HCT116 (cell line): ENCODE measurements at regions not wholly inside any gene's neighbourhood (a gene's known extent, or its start where the extent isn't known, plus 50 kb on each side); places are given as distances from the start of the nearest gene placed in this dataset.

Experiments
- ATAC-seq: fragments of 200-7000 bp; cut with Tn5 transposase; 2 replicates; pipeline ENCODE4 v1.9.1; 2020; ENCODE audit warnings: mild to moderate bottlenecking, moderate library complexity
- BruUV-seq: library from RNA; stranded (reverse); fragments of 400-500 nt; replicated peaks from 2 replicates; lab custom pipeline; 2021; lab: Mats Ljungman, UMichigan
- CTCF ChIA-PET: fragments of 300-600 bp; sonication (Branson Sonifier 250); formaldehyde crosslinking; loops from one replicate; lab custom pipeline; 2021; ENCODE audit warnings: antibody characterized with exemption; lab: Charles Lee
- POLR2A ChIA-PET: fragments of 300-600, 350-600 bp; sonication (Branson Sonifier 250); formaldehyde crosslinking; loops from one replicate; lab custom pipeline; 2021; ENCODE audit warnings: antibody characterized with exemption; lab: Charles Lee
- RAD21 ChIA-PET, 2 experiments: fragments of 300-600 bp; sonication (Branson Sonifier 250); formaldehyde crosslinking; loops; one replicate each; lab custom pipeline; 2023; ENCODE audit warnings: low total read pairs in 2 of 2; ENCODE audit not compliant: uncharacterized antibody in 2 of 2, unreplicated experiment in 2 of 2, low non-redundant PET in 1 of 2; lab: Charles Lee
- DNase-seq: peaks from one replicate; pipeline ENCODE4 v3.0.0-alpha.2; 2010; ENCODE audit warnings: low read depth, low spot score
- H2AFZ ChIP-seq: fragments of 200-600 bp; shearing (Covaris generic), sonication (generic); 2 replicates; pipeline ENCODE4 v1.6.1; 2017; ENCODE audit warnings: low read depth, mixed run types, mixed read lengths, antibody characterized with exemption, low read length; ENCODE audit not compliant: poor library complexity, severe bottlenecking
- H3K27ac ChIP-seq: 2 replicates; pipeline ENCODE4 v1.5.1; 2012; ENCODE audit warnings: low read depth, low read length
- H3K27me3 ChIP-seq: fragments of 200-600 bp; sonication (generic); 2 replicates; pipeline ENCODE4 v1.6.1; 2016; ENCODE audit warnings: mixed run types, low read length, mixed read lengths; ENCODE audit not compliant: insufficient read depth
- H3K36me3 ChIP-seq, 2 experiments: fragments of 200-500 bp in 1 of 2; fragments of 200-600 bp in 1 of 2; sonication (Bioruptor generic) in 1 of 2; sonication (generic) in 1 of 2; 2 replicates each; pipeline versions ENCODE4 v1.5.1 to v1.6.1; 2014 to 2016; ENCODE audit warnings: low read length in 2 of 2, inconsistent platforms in 1 of 2, mixed read lengths in 1 of 2, mixed run types in 1 of 2; ENCODE audit not compliant: insufficient read depth in 2 of 2, control insufficient read depth in 1 of 2
- H3K4me1 ChIP-seq, 2 experiments: fragments of 200-600 bp in 1 of 2; sonication (generic) in 1 of 2; 2 replicates each; pipeline versions ENCODE4 v1.5.1 to v1.6.1; 2012 to 2017; ENCODE audit warnings: low read length in 2 of 2, inconsistent platforms in 1 of 2, mild to moderate bottlenecking in 1 of 2, mixed read lengths in 1 of 2, mixed run types in 1 of 2, moderate library complexity in 1 of 2; ENCODE audit not compliant: insufficient read depth in 2 of 2, control insufficient read depth in 1 of 2
- H3K4me2 ChIP-seq: fragments of 200-600 bp; sonication (generic); 2 replicates; pipeline ENCODE4 v1.6.1; 2017; ENCODE audit warnings: mixed run types, low read length, mixed read lengths
- H3K4me3 ChIP-seq, 2 experiments: fragments of 200-600 bp in 1 of 2; sonication (generic) in 1 of 2; replicated peaks in 1 of 2; 2 replicates each; pipeline ENCODE4 v1.5.1; 2011 to 2016; ENCODE audit warnings: low read length in 2 of 2, control low read depth in 1 of 2, low read depth in 1 of 2, mild to moderate bottlenecking in 1 of 2, mixed read lengths in 1 of 2, mixed run types in 1 of 2
- H3K79me2 ChIP-seq: fragments of 200-600 bp; sonication (generic); 2 replicates; pipeline ENCODE4 v1.6.1; 2017; ENCODE audit warnings: mild to moderate bottlenecking, mixed run types, low read length, moderate library complexity, mixed read lengths; ENCODE audit not compliant: insufficient read depth
- H3K9ac ChIP-seq: fragments of 200-600 bp; sonication (generic); 2 replicates; pipeline ENCODE4 v1.6.1; 2016; ENCODE audit warnings: low read length, mixed read lengths
- H3K9me2 ChIP-seq: fragments of 200-600 bp; sonication (generic), shearing (Covaris generic); 2 replicates; pipeline ENCODE4 v1.6.1; 2017; ENCODE audit warnings: mixed run types, mild to moderate bottlenecking, moderate library complexity; ENCODE audit not compliant: insufficient read depth
- H3K9me3 ChIP-seq, 2 experiments: fragments of 200-500 bp in 1 of 2; fragments of 200-600 bp in 1 of 2; sonication (Bioruptor generic) in 1 of 2; sonication (generic) in 1 of 2; 2 replicates each; pipeline ENCODE4 v1.6.1; 2014 to 2017; ENCODE audit warnings: low read length in 2 of 2, mixed read lengths in 2 of 2, inconsistent platforms in 1 of 2, low read depth in 1 of 2, mild to moderate bottlenecking in 1 of 2, mixed run types in 1 of 2, moderate library complexity in 1 of 2; ENCODE audit not compliant: control insufficient read depth in 1 of 2, insufficient read depth in 1 of 2
- H4K20me1 ChIP-seq: fragments of 200-600 bp; sonication (generic), shearing (Covaris generic); 2 replicates; pipeline ENCODE4 v1.6.1; 2017; ENCODE audit warnings: mixed run types, mild to moderate bottlenecking, moderate library complexity; ENCODE audit not compliant: insufficient read depth
- EZH2 ChIP-seq: fragments of 200-600 bp; sonication (generic); IDR thresholded peaks from 2 replicates; pipeline ENCODE4 v1.6.1; 2017; ENCODE audit warnings: antibody characterized with exemption, mixed run types
- FOSL1 ChIP-seq: IDR thresholded peaks from 2 replicates; pipeline ENCODE4 v1.6.1; 2012; ENCODE audit warnings: low read depth
- JUND ChIP-seq: IDR thresholded peaks from 2 replicates; pipeline ENCODE4 v1.6.1; 2012
- SIN3A ChIP-seq: IDR thresholded peaks from 2 replicates; pipeline ENCODE4 v1.6.1; 2012; ENCODE audit warnings: low read depth
- SP1 ChIP-seq: IDR thresholded peaks from 2 replicates; pipeline ENCODE4 v1.6.1; 2012; ENCODE audit warnings: low read depth
- TCF7L2 ChIP-seq: IDR thresholded peaks from 2 replicates; pipeline ENCODE4 v1.7.0; 2011; ENCODE audit warnings: borderline replicate concordance, inconsistent platforms; ENCODE audit not compliant: insufficient read depth, insufficient read length; ENCODE audit errors: extremely low read depth
- intact Hi-C: fragments of 100-400 bp; cut with micrococcal nuclease; formaldehyde crosslinking; loops from 2 replicates; pipeline ENCODE4 v1.10.0; 2022

DNA sequence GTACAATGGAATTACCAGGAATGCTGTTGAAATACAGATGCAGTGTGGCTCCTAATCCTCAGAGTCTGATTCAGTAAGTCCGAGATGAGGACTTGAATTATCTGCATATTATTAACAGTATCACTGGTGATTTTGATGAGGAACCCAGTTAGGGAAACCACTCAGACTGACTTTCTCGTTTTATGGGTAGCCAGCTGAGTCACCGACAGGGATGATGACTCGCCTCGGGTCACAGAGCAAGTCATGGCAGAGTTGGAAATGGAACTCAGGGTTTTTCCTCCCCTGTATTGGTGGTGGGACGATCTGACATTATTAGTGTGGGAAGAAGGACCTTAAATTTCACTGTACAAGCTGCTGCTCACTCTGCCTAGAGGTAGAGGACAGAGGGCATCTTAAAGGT is 51.3 kb downstream of the RTL9 start:
- H3K4me3 ChIP-seq, result no peak overlapping the region
- no peaks in the 10 kb centered on the region for H3K27me3 ChIP-seq
- ChIA-PET POLR2A (no interaction called here), RAD21 (no interaction called here), CTCF (interaction anchor here (0.9 to 3.8 kb wide), 5 partner anchors 9 to 264 kb away, joined by 3 to 26 read pairs (median 3); no protein-coding TSS in a partner anchor)
- ATAC-seq (no peak), DNase-seq (no peak)
- no peaks in the 10 kb centered on the region for H3K79me2 ChIP-seq
- no peaks in the 10 kb centered on the region for H3K9me3 ChIP-seq
- no peaks in the 10 kb centered on the region for H4K20me1 ChIP-seq
- H3K9ac ChIP-seq, result no peak overlapping the region
- BruUV-seq, result no TSS peak
- intact Hi-C loops, result loop anchor here (5.0 to 10.0 kb wide), 4 partner anchors 93 to 925 kb away; partner anchors contain the start of genes AMMECR1 and GUCY2F
- TF ChIP-seq TCF7L2 (no peak), SP1 (peak; percentile 24; the same call in 1 of the 2 replicates), FOSL1 (peak; percentile 68), JUND (peak; percentile 60)
- no peaks in the 10 kb centered on the region for H3K36me3 ChIP-seq
- H3K4me2 ChIP-seq, result peak overlapping the region; percentile 34
- H3K4me1 ChIP-seq, result peaks cover 5 to 12% of the 10 kb centered on the region in 2 experiments; a peak in 3 of 4 replicates
- H3K27ac ChIP-seq, result no peak overlapping the region
- no peaks in the 10 kb centered on the region for H3K9me2 ChIP-seq
- no peak overlapping the region for H2AFZ ChIP-seq

DNA sequence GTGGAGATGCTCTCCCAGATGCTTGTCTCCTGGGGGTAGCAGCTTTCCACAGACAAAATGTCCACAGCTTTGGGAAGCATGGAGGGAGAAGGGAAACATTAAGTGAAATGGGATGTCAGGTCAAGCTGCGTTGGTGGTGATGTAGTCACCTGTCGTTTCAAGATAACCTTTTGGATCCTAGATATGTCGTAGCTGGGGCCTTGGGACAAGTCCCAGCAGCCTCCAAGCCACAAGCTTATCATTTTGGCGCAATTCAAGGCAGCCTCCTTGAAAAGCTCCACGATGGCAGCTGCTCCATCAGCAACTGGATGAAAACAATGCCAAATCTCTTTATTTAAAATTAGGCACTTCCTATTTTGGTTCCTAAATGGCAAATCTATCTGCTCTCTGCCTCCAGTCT is 52.0 kb downstream of the RTL9 start:
- Histone ChIP-seq H3K79me2 (no peaks in the 10 kb centered on the region), H3K36me3 (no peaks in the 10 kb centered on the region), H3K9me2 (no peaks in the 10 kb centered on the region), H3K27me3 (no peaks in the 10 kb centered on the region), H3K4me1 (peaks cover 5 to 16% of the 10 kb centered on the region in 2 experiments; a peak in 3 of 4 replicates), H3K27ac (no peak overlapping the region), H3K4me2 (no peak overlapping the region), H3K4me3 (no peak overlapping the region), H3K9ac (no peak overlapping the region), H4K20me1 (no peaks in the 10 kb centered on the region), H2AFZ (no peak overlapping the region), H3K9me3 (no peaks in the 10 kb centered on the region)
- ChIA-PET POLR2A (no interaction called here), CTCF (interaction anchor here (0.9 to 3.8 kb wide), 5 partner anchors 9 to 264 kb away, joined by 3 to 26 read pairs (median 3); no protein-coding TSS in a partner anchor), RAD21 (no interaction called here)
- DNase-seq (no peak), ATAC-seq (no peak)
- intact Hi-C loops, result loop anchor here (10.0 kb wide), 2 partner anchors 496 to 926 kb away; partner anchors contain the start of gene GUCY2F
- TF ChIP-seq EZH2, result no peak
- no peak for TF ChIP-seq SIN3A
- TF ChIP-seq TCF7L2, result no peak
- no TSS peak for BruUV-seq
